ENCODE measurements at regions not wholly inside any gene's neighbourhood (a gene's known extent, or its start where the extent isn't known, plus 50 kb on each side); places are given as distances from the start of the nearest gene placed in this dataset.
A peak's percentile ranks its signal among the peaks of the same experiment; 100 is the strongest.

- TF ChIP-seq GZF1 (CRISPR knock-in tag; IDR thresholded peaks at IDR 0.05), result no peak
- TF ChIP-seq FUBP1 (CRISPR knock-in tag; IDR thresholded peaks at IDR 0.05; ENCODE audit: borderline replicate concordance), result no peak
- TF ChIP-seq NFYB (CRISPR knock-in tag; IDR thresholded peaks at IDR 0.05), result peak; percentile 89
- no peak for TF ChIP-seq MYNN (CRISPR knock-in tag; IDR thresholded peaks at IDR 0.05; ENCODE audit: low read depth)
- TF ChIP-seq ZFP36L2 (CRISPR knock-in tag; IDR thresholded peaks at IDR 0.05), result no peak
- no peak for TF ChIP-seq TBL1XR1 (IDR thresholded peaks at IDR 0.05; ENCODE audit: borderline replicate concordance, low read length, partially characterized antibody)
- TF ChIP-seq CCDC6 (CRISPR knock-in tag; IDR thresholded peaks at IDR 0.05), result peak; percentile 76; the same call in 1 of the 2 replicates
- peak; percentile 62; the same call in 1 of the 2 replicates for TF ChIP-seq ARHGAP35 (CRISPR knock-in tag; IDR thresholded peaks at IDR 0.05; ENCODE audit: borderline replicate concordance)
- no peak for TF ChIP-seq ZNF292 (CRISPR knock-in tag; IDR thresholded peaks at IDR 0.05; ENCODE audit: borderline replicate concordance, low read depth)
- TF ChIP-seq ZSCAN25 (CRISPR knock-in tag; IDR thresholded peaks at IDR 0.05), result 0 out of 2 replicates have a peak, but pooled peaks have one; percentile 21
- TF ChIP-seq ATF7-NPFF (CRISPR knock-in tag; IDR thresholded peaks at IDR 0.05; ENCODE audit: low read depth), result peak; percentile 97
- no peak for TF ChIP-seq GLI4 (CRISPR knock-in tag; IDR thresholded peaks at IDR 0.05; ENCODE audit: borderline replicate concordance)
- TF ChIP-seq BHLHE40 (IDR thresholded peaks at IDR 0.05; ENCODE audit: low read length), result no peak
- no peak for TF ChIP-seq RBFOX2 (IDR thresholded peaks at IDR 0.05; ENCODE audit: low read depth, low read length)
- peak; percentile 63; the same call in 1 of the 2 replicates for TF ChIP-seq SP2 (CRISPR knock-in tag; IDR thresholded peaks at IDR 0.05)
- peak; percentile 78 for TF ChIP-seq REPIN1 (CRISPR knock-in tag; IDR thresholded peaks at IDR 0.05; ENCODE audit: borderline replicate concordance, low read depth)
- TF ChIP-seq KDM5B (CRISPR knock-in tag; IDR thresholded peaks at IDR 0.05; ENCODE audit: borderline replicate concordance), result peak; percentile 96
- no peak for TF ChIP-seq GLMP (CRISPR knock-in tag; IDR thresholded peaks at IDR 0.05; ENCODE audit: borderline replicate concordance)
- TF ChIP-seq FLYWCH1 (CRISPR knock-in tag; IDR thresholded peaks at IDR 0.05), result peak; percentile 84; the same call in 1 of the 2 replicates
- no peak for TF ChIP-seq NFE2 (CRISPR knock-in tag; IDR thresholded peaks at IDR 0.05)
- no peak for TF ChIP-seq MNT (IDR thresholded peaks at IDR 0.05)
- no peak for TF ChIP-seq GATA4 (IDR thresholded peaks at IDR 0.05; ENCODE audit: borderline replicate concordance, low read depth)
- TF ChIP-seq ZNF350 (CRISPR knock-in tag; IDR thresholded peaks at IDR 0.05; ENCODE audit: borderline replicate concordance, low read depth), result no peak
- TF ChIP-seq ZNF543 (CRISPR knock-in tag; IDR thresholded peaks at IDR 0.05), result peak; percentile 77
- 0 out of 2 replicates have a peak, but pooled peaks have one; percentile 59 for TF ChIP-seq KLF9 (CRISPR knock-in tag; IDR thresholded peaks at IDR 0.05; ENCODE audit: low read depth)
- peak; percentile 66; the same call in 1 of the 2 replicates for TF ChIP-seq NRL (CRISPR knock-in tag; IDR thresholded peaks at IDR 0.05; ENCODE audit: borderline replicate concordance)
- TF ChIP-seq ZBTB7B (CRISPR knock-in tag; IDR thresholded peaks at IDR 0.05), result 0 out of 2 replicates have a peak, but pooled peaks have one; percentile 23
Observed at GRCh38 chr2:71276311-71277146, 49.6 kb upstream of the PAIP2B start (continued).

Data from HepG2 (cell line).